LNCAP (cell line): ENCODE measurements at regions not wholly inside any gene's neighbourhood (a gene's known extent, or its start where the extent isn't known, plus 50 kb on each side); places are given as distances from the start of the nearest gene placed in this dataset.

ENCODE experiments used
- CTCF ChIP-seq: fragments of 450-650 bp; IDR thresholded peaks from 2 replicates; pipeline ENCODE4 v1.5.1; 2017; ENCODE audit warnings: mild to moderate bottlenecking

- TF ChIP-seq CTCF, result no peak
Observed at GRCh38 chr5:44887722-44888121, 79.0 kb downstream of the MRPS30 start.

GRCh38 chr5:44888435-44888834, 79.7 kb downstream of the MRPS30 start:
- no peak for TF ChIP-seq CTCF

- no peak for TF ChIP-seq CTCF
Observed at GRCh38 chr5:44891116-44891515, 82.4 kb downstream of the MRPS30 start.

- TF ChIP-seq CTCF, result no peak
Observed at GRCh38 chr5:44900273-44900954, 91.7 kb downstream of the MRPS30 start.

- no peak for TF ChIP-seq CTCF
Observed at GRCh38 chr5:44907396-44907795, 98.6 kb downstream of the MRPS30 start.

- no peak for TF ChIP-seq CTCF
Observed at GRCh38 chr5:44909004-44909403, 100.3 kb downstream of the MRPS30 start.

GRCh38 chr5:44911501-44911900, 102.8 kb downstream of the MRPS30 start:
- no peak for TF ChIP-seq CTCF

- TF ChIP-seq CTCF, result no peak
Observed at GRCh38 chr5:44914221-44914620, 105.5 kb downstream of the MRPS30 start.
